Fibroblast of skin of left biceps (primary cell): ENCODE measurements at regions not wholly inside any gene's neighbourhood (a gene's known extent, or its start where the extent isn't known, plus 50 kb on each side); places are given as distances from the start of the nearest gene placed in this dataset.

Experiments used
- DNase-seq, 2 experiments: peaks; one replicate each; pipeline ENCODE4 v3.0.0-alpha.2; 2013; ENCODE audit warnings: low read depth in 2 of 2

DNA sequence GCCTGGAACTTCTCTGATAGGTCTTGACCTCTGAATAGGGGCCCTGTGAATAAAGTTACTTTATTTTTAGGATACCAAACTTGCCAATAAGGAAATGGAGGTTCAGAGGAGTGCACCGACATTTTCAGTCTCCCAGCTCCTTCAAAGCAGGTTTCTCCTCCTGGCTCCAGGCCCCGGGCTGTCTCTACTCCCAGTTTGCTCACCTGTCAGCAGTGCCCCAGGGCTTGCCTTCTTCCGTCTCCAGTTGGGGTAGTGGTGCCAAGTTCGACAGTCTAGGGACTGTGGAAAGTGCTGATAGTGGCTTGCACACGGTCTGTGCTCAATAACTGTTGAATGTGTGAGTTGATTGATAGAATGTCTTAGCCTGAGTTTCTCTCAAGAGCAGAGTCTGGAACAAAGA is 149.2 kb downstream of the ACTL8 start:
- DNase-seq, result no peak

GRCh38 chr1:17907999-17908398 is 152.9 kb downstream of the ACTL8 start:
- no peak for DNase-seq

GRCh38 chr1:17908945-17909344 is 153.8 kb downstream of the ACTL8 start:
- DNase-seq, result no peak

DNA sequence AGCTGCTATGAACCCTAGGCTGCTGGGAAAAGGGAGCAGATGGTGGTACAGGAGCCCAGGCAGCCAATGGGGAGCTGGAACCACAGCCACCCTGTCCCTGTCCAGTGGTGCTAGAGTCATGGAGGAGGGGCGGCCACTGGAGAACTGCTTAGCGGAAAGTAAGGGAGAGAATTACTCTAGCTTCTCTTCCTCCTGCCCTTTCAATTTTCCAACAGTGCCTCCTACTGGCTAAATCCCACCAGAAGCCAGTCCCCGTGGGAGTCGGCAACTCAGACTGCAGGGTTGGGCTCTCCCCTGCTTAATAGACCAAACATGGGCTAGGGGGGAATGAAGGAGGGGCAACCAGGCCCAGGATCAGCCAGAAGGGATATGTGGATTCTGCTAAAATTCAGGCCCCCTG is 154.5 kb downstream of the ACTL8 start:
- no peak for DNase-seq

GRCh38 chr1:17911791-17912190 is 156.7 kb downstream of the ACTL8 start:
- no peak for DNase-seq

- no peak for DNase-seq
These were observed 157.4 kb downstream of the ACTL8 start for GRCh38 chr1:17912491-17912890.

GRCh38 chr1:17913326-17914115 is 158.4 kb downstream of the ACTL8 start:
- DNase-seq, result no peak

DNA sequence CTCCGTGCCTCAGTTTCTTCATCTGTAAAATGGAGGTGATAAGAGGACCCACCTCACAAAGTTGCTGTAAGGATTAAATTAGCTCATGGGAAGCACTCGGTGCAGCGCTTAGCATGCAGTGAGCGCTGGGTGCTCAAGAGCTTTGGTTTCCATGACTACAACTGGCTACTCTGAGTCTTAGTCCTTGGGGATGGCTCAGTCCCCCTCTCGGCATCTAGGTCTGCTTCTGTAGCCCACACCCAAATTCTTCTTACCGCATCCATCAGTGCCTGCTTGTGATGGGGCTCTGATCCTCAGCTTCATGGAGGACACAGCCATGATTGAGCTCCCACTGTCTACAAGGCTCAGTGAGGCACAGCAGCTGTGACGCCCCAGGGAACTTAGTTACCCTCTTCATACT is 159.0 kb downstream of the ACTL8 start:
- DNase-seq, result no peak

DNA sequence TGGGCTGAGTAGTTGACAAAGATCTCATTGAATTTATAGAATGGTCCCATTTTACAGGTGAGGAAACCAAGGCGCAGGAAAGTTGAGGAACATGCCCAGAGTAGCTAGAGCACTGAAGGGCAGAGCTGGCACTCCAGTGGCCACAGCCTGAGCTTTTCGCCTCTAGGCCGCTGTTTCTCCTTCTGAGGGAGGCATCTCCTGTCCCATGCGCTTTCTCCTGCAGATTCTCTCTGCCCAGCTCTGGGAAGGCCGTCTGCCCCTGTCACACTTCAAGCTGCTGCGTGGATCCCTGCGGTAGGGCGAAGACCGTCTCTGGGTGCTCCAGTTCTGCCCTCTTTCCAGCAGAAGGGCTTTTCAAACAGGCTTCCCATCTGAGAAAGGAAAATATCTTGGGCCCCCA is 159.9 kb downstream of the ACTL8 start:
- DNase-seq, result no peak

- no peak for DNase-seq
These were observed 160.5 kb downstream of the ACTL8 start for GRCh38 chr1:17915511-17916197.

DNA sequence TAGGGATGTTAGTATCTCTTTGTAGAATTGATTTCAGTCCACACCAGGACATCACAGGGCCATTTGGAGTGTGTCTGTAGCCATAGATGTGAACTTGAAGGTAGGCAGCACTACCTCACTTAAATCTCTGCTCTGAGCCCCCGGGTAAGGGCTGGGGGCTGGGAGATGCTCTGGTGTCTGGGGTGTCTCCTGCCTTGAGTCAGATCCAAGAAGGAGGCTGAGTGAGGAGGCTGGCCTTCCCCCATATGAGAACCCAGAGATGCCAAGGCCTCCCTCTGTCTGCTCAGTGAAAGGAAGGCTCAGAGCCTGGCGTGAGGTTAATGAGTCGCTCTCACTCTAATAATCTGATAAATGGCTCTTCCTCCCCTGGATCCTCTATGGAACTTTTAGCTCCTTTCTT is 161.6 kb downstream of the ACTL8 start:
- DNase-seq, result no peak

GRCh38 chr1:17919525-17920439 is 164.6 kb downstream of the ACTL8 start:
- DNase-seq, result peak in 1 of 2 experiments; percentile 17

DNA sequence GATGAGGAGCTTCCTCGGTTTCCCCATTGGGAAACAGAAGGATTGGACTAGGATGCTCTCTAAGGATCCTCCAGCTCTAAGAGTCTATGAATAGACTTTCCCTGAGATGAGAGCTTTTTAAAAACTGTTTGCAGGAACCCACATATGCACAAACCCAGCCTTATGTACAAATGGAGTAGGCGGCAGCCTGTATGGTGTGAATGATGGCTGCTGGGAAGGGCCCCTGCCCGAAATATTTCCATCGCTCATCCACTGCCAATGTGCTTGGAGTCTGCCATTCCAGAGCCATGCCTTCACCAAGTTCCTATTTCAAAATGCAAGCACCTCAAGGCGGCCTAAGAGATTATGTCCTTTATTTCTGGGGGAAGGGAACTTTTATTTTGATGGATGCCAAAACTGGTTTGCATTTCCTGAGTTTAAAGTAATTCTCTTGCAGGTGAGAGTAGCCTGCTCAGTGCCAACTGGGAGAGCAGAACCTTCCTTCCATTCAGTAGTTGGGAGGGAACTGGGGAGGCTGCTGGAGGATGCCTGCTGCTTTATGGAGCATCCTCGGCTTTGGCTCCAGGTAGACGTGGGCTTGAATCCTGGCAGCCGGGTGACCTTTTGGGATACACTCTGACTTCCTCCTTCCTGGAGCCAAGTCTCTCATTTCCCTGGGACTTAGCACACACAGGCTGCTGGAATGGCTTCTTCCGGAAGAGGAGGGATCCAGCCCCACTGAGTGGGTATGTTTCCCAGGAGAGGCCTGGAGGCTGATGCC is 165.9 kb downstream of the ACTL8 start:
- no peak for DNase-seq

DNA sequence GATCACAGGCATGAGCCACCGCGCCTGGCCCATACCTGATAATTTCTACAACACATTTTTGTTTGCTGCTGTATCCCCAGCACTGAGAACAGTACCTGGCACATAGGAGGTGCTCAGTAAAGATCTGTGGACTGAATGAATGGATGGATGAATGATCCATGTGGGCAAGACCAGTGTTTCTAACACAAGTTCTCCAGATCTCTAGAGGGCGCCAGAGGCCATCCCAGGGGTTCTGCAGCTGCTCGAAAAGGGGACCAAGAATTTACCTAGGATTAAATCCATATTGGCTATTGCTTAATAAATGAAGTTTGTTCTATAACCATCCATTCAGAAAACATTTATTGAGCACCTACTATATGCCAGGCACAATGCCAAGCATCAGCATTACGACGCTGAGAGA is 167.7 kb downstream of the ACTL8 start:
- DNase-seq, result no peak

GRCh38 chr1:17923666-17924065 is 168.5 kb downstream of the ACTL8 start:
- DNase-seq, result no peak

DNA sequence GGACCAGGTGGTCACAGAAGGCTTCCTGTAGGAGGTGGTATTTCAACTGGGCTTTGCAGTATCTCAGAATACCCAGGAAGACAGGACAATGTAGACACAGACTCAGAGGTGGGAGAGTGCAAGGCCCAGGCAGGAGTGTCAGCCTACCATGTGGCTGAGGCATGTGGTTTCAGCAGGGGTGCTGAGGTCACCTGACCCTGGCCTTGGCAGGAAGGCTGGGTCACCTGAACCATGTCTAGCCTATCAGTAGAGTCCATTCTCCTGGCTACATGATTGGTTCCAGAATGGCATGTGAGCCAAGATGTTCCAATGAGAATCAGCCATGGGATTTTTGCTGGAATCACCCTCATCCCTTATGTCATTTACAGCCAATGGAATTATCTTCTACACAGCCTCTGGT is 169.4 kb downstream of the ACTL8 start:
- no peak for DNase-seq

DNA sequence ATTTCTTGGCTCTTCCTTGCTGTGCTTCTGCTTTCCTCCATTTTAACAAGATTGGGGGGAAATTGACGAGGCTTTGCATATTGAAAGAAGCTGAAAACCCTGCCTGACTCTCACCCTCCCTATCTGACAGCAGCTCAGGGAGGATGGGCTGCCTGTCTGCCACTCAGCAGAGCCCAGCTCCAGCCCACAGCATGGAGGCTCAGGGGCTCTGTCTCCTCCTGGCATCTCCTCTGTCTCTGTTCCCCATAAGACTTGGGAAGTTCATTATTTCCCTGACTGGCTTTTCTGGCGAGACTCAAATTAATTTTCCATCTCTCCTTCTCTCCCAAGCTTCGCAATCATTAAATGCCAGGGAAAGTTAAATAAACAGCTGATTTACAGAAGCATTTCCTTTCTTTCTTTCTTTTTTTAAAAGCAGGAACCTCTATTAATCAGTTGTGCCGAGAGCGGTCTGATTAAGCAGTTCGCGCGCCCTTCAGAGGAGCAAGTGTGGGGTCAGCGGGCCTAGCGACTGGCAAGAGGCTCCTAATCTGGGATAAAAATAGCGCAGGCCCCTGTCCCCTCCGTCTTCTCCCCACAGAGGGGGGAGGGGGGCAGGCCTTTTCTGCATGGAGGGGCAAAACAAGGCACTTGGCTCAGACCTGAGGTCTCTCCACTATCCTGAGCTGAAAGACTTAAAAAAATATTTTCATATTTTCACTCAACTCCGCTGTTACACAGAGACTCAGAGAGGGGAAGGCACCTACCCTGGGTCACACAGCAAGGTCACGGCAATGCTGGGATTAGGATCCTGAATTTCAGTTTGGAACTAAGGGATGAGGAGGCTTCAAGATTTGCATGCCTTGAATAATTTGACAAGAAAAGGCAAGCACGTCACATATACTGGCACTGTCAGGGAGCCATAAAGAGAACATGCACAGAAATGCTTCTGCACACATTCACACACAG is 170.4 kb downstream of the ACTL8 start:
- no peak for DNase-seq

GRCh38 chr1:17926906-17927305 is 171.8 kb downstream of the ACTL8 start:
- DNase-seq, result no peak

GRCh38 chr1:17927952-17928351 is 172.8 kb downstream of the ACTL8 start:
- no peak for DNase-seq

- DNase-seq, result no peak
These were observed 174.1 kb downstream of the ACTL8 start for GRCh38 chr1:17929224-17929623.
